Neural cell (in vitro differentiated cells): ENCODE measurements at regions not wholly inside any gene's neighbourhood (a gene's known extent, or its start where the extent isn't known, plus 50 kb on each side); places are given as distances from the start of the nearest gene placed in this dataset.

Experiments used
- H2AFZ ChIP-seq: fragments of 200-600, 300-800 bp; sonication (generic), shearing (Covaris generic); 2 replicates; pipeline ENCODE4 v1.6.0; 2014; ENCODE audit warnings: low read depth, mild to moderate bottlenecking, antibody characterized with exemption, low read length, moderate library complexity
- H3F3A ChIP-seq: fragments of 200-600 bp; shearing (Covaris generic); 2 replicates; pipeline ENCODE4 v1.6.1; 2016; ENCODE audit warnings: mild to moderate bottlenecking, moderate library complexity, mixed read lengths, antibody characterized with exemption, low read length; ENCODE audit not compliant: insufficient read depth, poor library complexity, severe bottlenecking
- H3K27ac ChIP-seq: fragments of 200-600, 300-800 bp; sonication (generic), shearing (Covaris generic); 2 replicates; pipeline ENCODE4 v1.5.1; 2014; ENCODE audit warnings: mild to moderate bottlenecking, low read length, moderate library complexity
- H3K27me3 ChIP-seq: fragments of 300-800, 200-600 bp; sonication (generic), shearing (Covaris generic); 2 replicates; pipeline ENCODE4 v1.6.0; 2014; ENCODE audit warnings: mild to moderate bottlenecking, low read depth, low read length, moderate library complexity; ENCODE audit not compliant: insufficient read depth
- H3K36me3 ChIP-seq: fragments of 300-800, 200-600 bp; sonication (generic), shearing (Covaris generic); 2 replicates; pipeline ENCODE4 v1.5.1; 2014; ENCODE audit warnings: mild to moderate bottlenecking, antibody characterized with exemption, low read length, moderate library complexity; ENCODE audit not compliant: insufficient read depth
- H3K4me2 ChIP-seq: fragments of 300-800, 200-600 bp; sonication (generic), shearing (Covaris generic); 2 replicates; pipeline ENCODE4 v1.6.0; 2014; ENCODE audit warnings: mild to moderate bottlenecking, low read length
- H3K4me3 ChIP-seq: fragments of 300-800, 200-600 bp; sonication (generic), shearing (Covaris generic); 2 replicates; pipeline ENCODE4 v1.5.1; 2014; ENCODE audit warnings: mild to moderate bottlenecking, low read length, moderate library complexity
- H3K79me2 ChIP-seq: fragments of 200-600 bp; shearing (Covaris generic); replicated peaks from 2 replicates; pipeline ENCODE4 v1.6.0; 2014; ENCODE audit warnings: mild to moderate bottlenecking, low read length, moderate library complexity; ENCODE audit not compliant: insufficient read depth
- H3K9ac ChIP-seq: fragments of 300-800, 200-600 bp; sonication (generic), shearing (Covaris generic); 2 replicates; pipeline ENCODE4 v1.6.1; 2016; ENCODE audit warnings: mild to moderate bottlenecking, low read length, mixed read lengths
- H3K9me2 ChIP-seq: fragments of 200-600 bp; shearing (Covaris generic); 2 replicates; pipeline ENCODE4 v1.6.1; 2016; ENCODE audit warnings: mild to moderate bottlenecking, low read length, mixed read lengths; ENCODE audit not compliant: insufficient read depth
- H3K9me3 ChIP-seq: fragments of 200-600, 300-800 bp; sonication (generic), shearing (Covaris generic); 2 replicates; pipeline ENCODE4 v1.6.1; 2016; ENCODE audit warnings: mild to moderate bottlenecking, mixed run types, low read length, moderate library complexity, mixed read lengths
- H4K20me1 ChIP-seq: fragments of 200-600 bp; shearing (Covaris generic); 2 replicates; pipeline ENCODE4 v1.6.1; 2016; ENCODE audit warnings: mild to moderate bottlenecking, mixed run types; ENCODE audit not compliant: insufficient read depth
- CTCF ChIP-seq: fragments of 450-650 bp; IDR thresholded peaks from 2 replicates; pipeline ENCODE4 v1.5.1; 2014; ENCODE audit warnings: antibody characterized with exemption, mild to moderate bottlenecking, moderate library complexity; ENCODE audit not compliant: poor library complexity, severe bottlenecking
- EP300 ChIP-seq: fragments of 450-650 bp; conservative IDR thresholded peaks from 2 replicates; pipeline ENCODE4 v1.6.1; 2014; ENCODE audit warnings: antibody characterized with exemption, mild to moderate bottlenecking, moderate library complexity; ENCODE audit not compliant: poor library complexity, severe bottlenecking
- EZH2 ChIP-seq: fragments of 200-600, 300-800 bp; shearing (Covaris generic), sonication (generic); IDR thresholded peaks from 2 replicates; pipeline ENCODE4 v1.6.1; 2014; ENCODE audit warnings: antibody characterized with exemption, low read length, borderline replicate concordance, mild to moderate bottlenecking; ENCODE audit not compliant: insufficient read depth, poor library complexity, severe bottlenecking
- MXI1 ChIP-seq: fragments of 450-650 bp; conservative IDR thresholded peaks from 2 replicates; pipeline ENCODE4 v1.6.1; 2014; ENCODE audit warnings: antibody characterized with exemption, mild to moderate bottlenecking; ENCODE audit not compliant: poor library complexity, severe bottlenecking
- POLR2AphosphoS5 ChIP-seq: IDR thresholded peaks from 2 replicates; pipeline ENCODE4 v1.6.1; 2012
- RAD21 ChIP-seq: fragments of 450-650 bp; conservative IDR thresholded peaks from 2 replicates; pipeline ENCODE4 v1.6.1; 2014; ENCODE audit warnings: antibody characterized with exemption, mild to moderate bottlenecking, moderate library complexity
- REST ChIP-seq: IDR thresholded peaks from 2 replicates; pipeline ENCODE4 v1.6.1; 2012; ENCODE audit warnings: borderline replicate concordance
- SMC3 ChIP-seq: fragments of 450-650 bp; conservative IDR thresholded peaks from 2 replicates; pipeline ENCODE4 v1.6.1; 2014; ENCODE audit warnings: antibody characterized with exemption, mild to moderate bottlenecking, moderate library complexity; ENCODE audit not compliant: poor library complexity
- TAF1 ChIP-seq: IDR thresholded peaks from 2 replicates; pipeline ENCODE4 v1.6.1; 2012; ENCODE audit warnings: low read depth

GRCh38 chr4:137156807-137157206 lies 375.5 kb downstream of the PCDH18 start:
- no peaks in the 10 kb centered on the region for H3F3A ChIP-seq
- no peaks in the 10 kb centered on the region for H3K79me2 ChIP-seq
- no peaks in the 10 kb centered on the region for H3K9me3 ChIP-seq
- H3K4me2 ChIP-seq = no peak overlapping the region
- no peaks in the 10 kb centered on the region for H3K36me3 ChIP-seq
- H4K20me1 ChIP-seq = no peaks in the 10 kb centered on the region
- H3K4me3 ChIP-seq = no peak overlapping the region
- H3K9me2 ChIP-seq = no peaks in the 10 kb centered on the region
- H2AFZ ChIP-seq = no peak overlapping the region
- H3K27me3 ChIP-seq = no peaks in the 10 kb centered on the region
- no peak overlapping the region for H3K27ac ChIP-seq
- no peak overlapping the region for H3K9ac ChIP-seq
- no peak for TF ChIP-seq REST
- no peak for TF ChIP-seq POLR2AphosphoS5
- no peak for TF ChIP-seq MXI1
- TF ChIP-seq EP300 = no peak

- no peaks in the 10 kb centered on the region for H3F3A ChIP-seq
- H3K27ac ChIP-seq = no peak overlapping the region
- no peak overlapping the region for H3K4me3 ChIP-seq
- no peaks in the 10 kb centered on the region for H3K79me2 ChIP-seq
- H3K36me3 ChIP-seq = no peaks in the 10 kb centered on the region
- H3K9ac ChIP-seq = no peak overlapping the region
- no peak overlapping the region for H2AFZ ChIP-seq
- no peak overlapping the region for H3K4me2 ChIP-seq
- no peak for TF ChIP-seq POLR2AphosphoS5
- no peak for TF ChIP-seq EP300
- TF ChIP-seq EZH2 = no peak
- no peak for TF ChIP-seq TAF1
- TF ChIP-seq REST = no peak
- no peaks in the 10 kb centered on the region for H3K27me3 ChIP-seq
- no peaks in the 10 kb centered on the region for H3K9me2 ChIP-seq
- H3K9me3 ChIP-seq = no peaks in the 10 kb centered on the region
- no peaks in the 10 kb centered on the region for H4K20me1 ChIP-seq
Measured at GRCh38 chr4:137156054-137156453, 376.2 kb downstream of the PCDH18 start.

- Histone ChIP-seq H3K79me2 (no peaks in the 10 kb centered on the region), H3K27me3 (no peaks in the 10 kb centered on the region), H3K9ac (no peak overlapping the region), H3K27ac (no peak overlapping the region), H2AFZ (no peak overlapping the region), H3K9me2 (no peaks in the 10 kb centered on the region), H3K9me3 (no peaks in the 10 kb centered on the region), H3F3A (peaks cover 3% of the 10 kb centered on the region), H3K4me2 (no peak overlapping the region), H3K36me3 (no peaks in the 10 kb centered on the region), H3K4me3 (no peak overlapping the region), H4K20me1 (no peaks in the 10 kb centered on the region)
- TF ChIP-seq CTCF (no peak), EZH2 (no peak), SMC3 (no peak), POLR2AphosphoS5 (no peak), MXI1 (no peak), RAD21 (no peak), TAF1 (no peak), EP300 (no peak), REST (no peak)
Measured at GRCh38 chr4:137131201-137131600, 401.1 kb downstream of the PCDH18 start.
